Adipose tissue (tissue), 3 donors: ENCODE measurements at regions not wholly inside any gene's neighbourhood (a gene's known extent, or its start where the extent isn't known, plus 50 kb on each side); places are given as distances from the start of the nearest gene placed in this dataset.

Experiments
- H3K27ac ChIP-seq: one replicate; pipeline ENCODE4 v1.5.1; 2013; ENCODE audit warnings: low read depth, low read length
- WGBS, 3 donors: extraction: QIAGEN DNeasy Blood & Tissue Kit; methylation state at CpG; one replicate each; pipeline ENCODE4 v1.1.7; 2013; 5-methylcytosine and 5-hydroxymethylcytosine counted together
- donor health status: healthy with polysubstance abuse.
- donor health status: Bipolar disorder and iron deficiency.
- donor health status: healthy.

DNA sequence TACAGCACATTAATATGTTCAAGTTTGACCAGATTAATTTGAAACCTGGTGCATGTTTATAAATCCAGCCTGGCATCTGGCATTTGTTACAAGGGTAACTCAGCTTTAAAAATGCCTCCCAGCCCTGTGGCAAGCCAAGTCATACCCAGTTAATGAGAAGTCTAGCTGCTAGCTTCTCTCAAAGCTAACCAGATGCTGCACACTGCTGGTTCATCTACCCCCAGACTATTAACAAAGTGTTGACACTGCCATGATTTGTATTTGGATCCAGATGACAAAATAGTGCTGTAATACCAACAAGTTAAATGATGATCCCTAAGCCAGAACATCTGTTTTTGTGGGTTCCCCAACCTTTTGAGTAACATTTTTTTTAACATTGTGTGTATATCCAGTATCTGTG lies 573.7 kb upstream of the DAB2 start:
- H3K27ac ChIP-seq, result no peak overlapping the region

DNA sequence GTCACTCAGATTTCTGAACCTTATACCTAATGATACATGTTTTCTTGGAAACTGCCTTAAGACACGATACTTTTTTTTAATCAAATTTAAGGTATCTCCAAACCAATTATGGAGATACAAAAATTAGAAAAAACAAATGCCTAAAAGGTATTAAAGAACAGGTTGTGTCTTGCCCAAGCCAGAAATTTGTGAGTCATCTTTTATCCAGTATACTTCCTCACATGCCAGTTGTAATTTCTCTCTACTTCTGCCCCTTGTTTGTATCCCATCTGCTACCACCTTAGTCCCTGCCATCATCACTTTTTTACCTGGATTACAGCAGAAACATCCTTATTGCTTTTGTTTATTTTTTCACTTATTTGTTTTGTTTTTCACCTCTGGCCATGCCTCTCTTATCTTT lies 571.2 kb upstream of the DAB2 start:
- 79 to 93% (median 83%) methylated on average over 1 of the region's 1 CpG for WGBS, 3 donors
- H3K27ac ChIP-seq, result no peak overlapping the region

DNA sequence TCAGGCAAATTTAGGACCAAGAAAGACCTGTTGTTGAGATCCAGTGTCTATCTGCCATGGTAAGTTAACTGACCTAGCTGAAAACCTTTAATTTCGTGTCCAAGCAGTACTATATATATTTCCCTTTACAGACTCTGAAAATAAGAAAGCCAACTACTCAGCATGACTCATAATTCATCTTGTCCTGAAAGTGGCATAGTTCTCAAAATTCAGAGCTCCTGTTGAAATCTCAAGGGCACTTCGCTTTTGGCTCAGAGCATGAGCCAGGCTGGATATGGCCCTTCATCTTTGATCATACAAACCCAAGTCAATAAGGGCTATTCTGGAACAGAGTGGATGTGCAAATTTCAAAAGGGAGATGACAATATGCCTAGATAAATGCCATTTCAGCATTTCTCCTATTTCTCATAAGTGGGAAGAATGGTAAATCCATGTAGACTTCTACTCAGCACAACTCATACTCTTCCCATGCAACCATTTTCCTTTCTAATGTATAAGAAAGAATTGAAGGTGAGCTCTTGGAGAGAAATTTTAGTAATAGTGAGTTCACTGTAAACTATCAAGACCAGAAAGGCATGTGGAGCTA lies 567.9 kb upstream of the DAB2 start:
- no peak overlapping the region for H3K27ac ChIP-seq
- 81 to 88% (median 84%) methylated on average over 2 of the region's 2 CpGs for WGBS, 3 donors

DNA sequence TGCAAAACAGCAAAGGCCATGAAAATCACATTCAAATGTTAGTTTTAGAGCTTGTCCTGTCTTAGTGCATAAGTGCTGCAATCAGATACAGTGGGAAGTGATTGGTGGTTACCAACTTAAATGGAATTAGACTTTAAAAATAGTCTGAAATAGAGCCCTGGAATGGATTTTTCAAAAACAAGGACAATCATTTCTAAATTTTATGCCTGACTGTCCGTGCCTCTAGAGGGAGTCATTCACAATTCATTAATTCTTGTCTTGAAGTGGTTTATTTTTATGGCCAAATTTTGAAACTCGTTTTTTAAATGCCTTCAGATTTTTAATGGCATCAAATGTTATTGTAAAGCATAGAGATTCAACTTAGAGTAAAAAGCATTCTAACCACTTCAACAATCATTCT lies 561.8 kb upstream of the DAB2 start:
- no peak overlapping the region for H3K27ac ChIP-seq
- 62 to 88% (median 67%) methylated on average over 2 of the region's 2 CpGs for WGBS, 3 donors

DNA sequence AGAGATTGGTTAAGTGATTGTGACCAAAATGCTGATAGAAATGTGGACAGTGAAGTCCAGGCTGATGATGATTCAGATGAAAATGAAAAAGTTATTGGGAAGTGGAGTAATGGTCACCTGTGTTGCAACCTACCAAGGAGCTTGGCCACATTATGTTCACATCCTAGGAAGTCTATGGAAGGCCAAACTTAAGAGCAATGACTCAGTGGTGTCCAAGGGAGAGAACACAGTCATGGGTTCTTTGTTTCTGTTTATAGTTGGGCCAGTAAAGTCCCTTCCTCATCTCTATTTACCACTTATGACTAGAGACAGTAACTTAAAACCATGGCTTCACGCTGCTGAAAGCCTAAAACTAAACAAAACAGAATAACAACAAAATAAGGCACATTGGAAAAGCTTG lies 555.3 kb upstream of the DAB2 start:
- WGBS, 3 donors, result 89 to 95% (median 90%) methylated on average over 1 of the region's 1 CpG
- no peak overlapping the region for H3K27ac ChIP-seq

DNA sequence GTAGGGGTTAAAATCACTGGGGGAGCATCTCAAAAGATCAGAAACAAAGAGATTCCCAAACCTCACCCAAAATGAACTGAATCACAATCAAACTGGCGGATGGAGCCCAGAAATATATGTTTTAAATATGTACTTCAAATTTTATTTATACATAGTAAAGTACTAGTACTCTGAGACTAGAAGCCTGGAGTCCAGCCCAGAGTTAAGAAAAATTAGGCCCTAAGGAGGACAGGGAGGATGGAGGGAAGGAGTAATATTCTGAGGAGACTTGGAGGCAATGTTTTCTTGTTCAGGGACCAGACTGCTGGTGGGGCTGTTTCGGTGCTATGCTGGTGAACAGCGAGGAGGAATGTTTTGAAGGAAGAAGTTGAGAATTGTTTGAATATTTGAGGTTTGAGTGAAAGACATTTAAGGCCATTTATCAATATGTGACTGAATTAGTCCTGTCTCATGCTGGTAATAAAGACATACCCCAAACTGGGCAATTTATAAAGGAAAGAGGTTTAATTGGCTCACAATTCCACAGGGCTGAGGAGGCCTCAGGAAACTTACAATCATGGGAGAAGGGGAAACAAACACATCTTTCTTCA lies 552.4 kb upstream of the DAB2 start:
- 68 to 82% (median 77%) methylated on average over 3 of the region's 3 CpGs for WGBS, 3 donors
- H3K27ac ChIP-seq, result no peak overlapping the region

DNA sequence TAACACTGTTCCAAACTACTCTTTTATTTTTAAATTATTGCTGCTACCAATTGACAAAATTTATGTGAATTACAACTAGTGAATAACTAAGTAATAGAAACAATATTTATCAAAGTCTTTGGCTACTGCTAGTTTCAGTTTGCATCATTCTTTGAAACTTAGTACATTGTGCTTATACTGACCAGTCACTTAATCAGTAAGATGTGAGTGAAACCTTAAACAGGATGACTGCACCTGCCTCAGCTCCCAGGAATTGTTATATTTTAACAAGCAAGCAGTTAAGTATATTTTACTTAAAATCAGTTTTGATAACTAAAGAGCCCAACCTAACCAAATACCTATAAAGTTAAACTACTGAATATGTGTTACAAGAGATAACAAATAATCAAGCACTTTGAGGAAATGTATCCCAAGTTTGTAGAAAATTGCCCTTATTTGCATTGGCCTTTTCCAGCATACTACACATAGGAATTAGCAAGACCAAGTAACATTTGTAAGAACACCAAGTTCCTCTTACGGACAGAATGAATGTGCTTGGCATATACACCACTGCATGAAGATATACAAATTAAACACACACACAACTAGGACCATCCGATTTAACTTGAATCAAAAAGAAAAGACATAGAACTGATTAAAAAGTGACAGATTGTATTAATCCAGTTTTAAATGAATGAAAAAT lies 545.5 kb upstream of the DAB2 start:
- H3K27ac ChIP-seq, result no peak overlapping the region
- 33 to 94% (median 93%) methylated on average over 2 of the region's 2 CpGs for WGBS, 3 donors

DNA sequence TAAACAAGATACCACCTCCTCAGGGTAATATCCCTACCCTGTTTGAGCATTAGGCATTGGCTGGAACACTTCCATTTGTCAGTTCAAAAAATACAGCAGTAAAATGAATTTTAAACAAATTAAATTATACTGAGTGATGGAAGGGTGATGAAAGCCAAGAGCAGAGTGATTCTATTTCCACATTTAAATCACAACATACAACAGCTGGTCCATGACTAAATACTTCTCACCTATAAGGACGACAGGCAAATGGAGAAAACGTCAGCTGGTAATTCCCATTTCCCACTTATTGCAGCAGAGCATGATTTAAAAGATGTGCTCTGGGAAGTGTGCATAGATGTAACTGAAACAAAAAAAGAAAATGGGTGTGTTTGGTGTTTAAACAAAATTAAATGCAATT lies 543.6 kb upstream of the DAB2 start:
- WGBS, 3 donors, result 27 to 90% (median 79%) methylated on average over 2 of the region's 2 CpGs
- H3K27ac ChIP-seq, result no peak overlapping the region

DNA sequence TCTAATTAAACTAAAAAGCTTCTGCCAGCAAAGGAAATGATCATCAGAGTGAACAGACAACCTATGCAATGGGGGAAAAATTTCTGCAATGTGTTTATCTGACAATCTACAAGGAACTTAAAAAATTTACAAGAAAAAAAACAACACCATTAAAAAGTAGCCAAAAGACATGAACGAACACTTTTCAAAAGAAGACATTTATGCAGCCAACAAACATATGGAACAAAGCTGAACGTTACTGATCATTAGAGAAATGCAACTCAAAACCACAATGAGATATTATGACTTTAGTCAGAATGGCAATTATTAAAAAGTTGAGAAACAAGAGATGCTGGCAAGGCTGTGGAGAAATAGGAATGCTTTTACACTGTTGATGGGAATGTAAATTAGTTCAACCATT lies 530.4 kb upstream of the DAB2 start:
- no peak overlapping the region for H3K27ac ChIP-seq
- WGBS, 3 donors, result 59 to 90% (median 90%) methylated on average over 2 of the region's 2 CpGs

DNA sequence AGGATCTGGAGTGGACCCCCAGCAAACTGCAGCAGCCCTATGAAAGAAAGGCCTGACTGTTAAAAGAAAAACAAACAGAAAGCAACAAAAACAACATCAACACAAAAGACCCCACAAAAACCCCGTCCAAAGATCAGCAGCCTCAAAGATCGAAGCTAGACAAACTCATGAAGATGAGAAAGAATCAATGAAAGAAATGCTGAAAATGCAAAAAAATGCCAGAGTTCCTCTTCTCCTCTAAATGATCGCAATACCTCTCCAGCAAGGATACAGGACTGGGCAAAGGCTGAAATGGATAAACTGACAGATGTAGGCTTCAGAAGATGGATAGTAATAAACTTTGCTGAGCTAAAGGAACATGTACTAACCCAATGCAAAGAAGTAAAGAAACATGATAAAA lies 526.3 kb upstream of the DAB2 start:
- H3K27ac ChIP-seq, result no peak overlapping the region
- whole genome bisulfite sequencing, 3 donors, result 95 to 98% (median 96%) methylated on average over 3 of the region's 3 CpGs

DNA sequence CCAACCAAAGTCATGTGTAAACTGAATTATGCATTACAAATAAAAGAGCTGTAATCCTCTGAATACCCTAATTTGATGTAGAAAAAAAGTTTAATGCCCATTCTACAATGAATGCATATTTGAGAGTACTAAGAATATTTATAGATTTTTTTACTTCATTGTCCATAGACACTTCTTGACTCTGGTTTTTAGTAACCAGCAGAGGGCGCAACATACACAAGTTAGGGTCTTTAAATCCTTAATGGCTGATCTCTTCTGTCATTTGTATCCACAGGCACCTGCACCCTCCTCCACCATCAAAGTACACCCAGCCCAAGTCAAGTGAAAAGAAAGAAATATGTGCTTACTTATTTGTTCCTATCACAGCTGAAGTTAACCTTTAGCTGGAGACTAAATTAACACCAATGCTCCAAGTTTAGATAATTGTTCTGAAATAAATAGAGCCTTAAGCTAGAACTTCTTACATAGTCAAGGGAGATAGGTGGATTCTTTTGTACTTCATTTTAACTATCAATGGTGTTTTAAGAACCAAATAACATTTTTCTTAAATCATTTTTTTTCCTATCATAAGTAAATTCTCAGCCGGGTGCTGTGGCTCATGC lies 524.2 kb upstream of the DAB2 start:
- 33 to 49% (median 47%) methylated on average over 2 of the region's 2 CpGs for WGBS, 3 donors
- H3K27ac ChIP-seq, result no peak overlapping the region

DNA sequence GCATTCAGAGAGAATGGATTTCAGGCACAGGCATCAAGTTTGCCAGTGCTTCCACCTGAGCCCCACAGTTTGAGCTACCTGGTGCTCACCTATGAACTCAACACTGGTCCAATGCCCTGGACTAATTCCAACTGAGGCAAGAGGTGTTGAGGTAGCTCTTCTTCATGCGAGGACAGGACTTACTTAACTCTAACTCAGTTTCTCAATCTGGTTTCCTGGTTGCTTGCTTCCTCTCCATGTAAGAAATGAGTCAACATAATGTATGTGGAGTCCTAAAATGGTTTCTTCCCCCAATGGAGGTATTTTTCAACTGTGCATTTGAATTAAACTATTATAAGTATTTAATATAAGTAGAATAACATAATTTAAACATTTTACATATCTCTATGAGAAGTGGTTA lies 523.6 kb upstream of the DAB2 start:
- no peak overlapping the region for H3K27ac ChIP-seq
- 66 to 93% (median 85%) methylated on average over 1 of the region's 1 CpG for WGBS, 3 donors

DNA sequence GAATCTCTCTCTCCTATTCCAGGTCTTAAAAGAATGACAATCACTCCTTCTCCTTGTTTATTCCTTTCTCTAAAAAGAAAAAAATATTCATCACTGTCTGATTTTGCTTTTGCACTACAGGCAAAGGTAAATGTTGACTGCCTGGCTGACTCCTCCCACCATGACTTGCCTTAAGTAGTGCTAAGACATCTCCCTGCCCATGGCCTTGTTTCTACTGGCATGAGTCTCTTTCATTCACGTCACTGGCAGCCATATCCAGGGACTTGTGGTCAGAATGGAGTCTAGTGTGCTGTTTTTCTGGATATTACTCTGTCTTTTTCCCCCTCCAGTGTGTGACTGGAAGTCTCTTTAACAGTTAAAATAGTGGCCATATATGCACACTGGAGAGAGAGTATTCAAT lies 522.9 kb upstream of the DAB2 start:
- WGBS, 3 donors, result 43 to 60% (median 57%) methylated on average over 1 of the region's 1 CpG
- no peak overlapping the region for H3K27ac ChIP-seq

DNA sequence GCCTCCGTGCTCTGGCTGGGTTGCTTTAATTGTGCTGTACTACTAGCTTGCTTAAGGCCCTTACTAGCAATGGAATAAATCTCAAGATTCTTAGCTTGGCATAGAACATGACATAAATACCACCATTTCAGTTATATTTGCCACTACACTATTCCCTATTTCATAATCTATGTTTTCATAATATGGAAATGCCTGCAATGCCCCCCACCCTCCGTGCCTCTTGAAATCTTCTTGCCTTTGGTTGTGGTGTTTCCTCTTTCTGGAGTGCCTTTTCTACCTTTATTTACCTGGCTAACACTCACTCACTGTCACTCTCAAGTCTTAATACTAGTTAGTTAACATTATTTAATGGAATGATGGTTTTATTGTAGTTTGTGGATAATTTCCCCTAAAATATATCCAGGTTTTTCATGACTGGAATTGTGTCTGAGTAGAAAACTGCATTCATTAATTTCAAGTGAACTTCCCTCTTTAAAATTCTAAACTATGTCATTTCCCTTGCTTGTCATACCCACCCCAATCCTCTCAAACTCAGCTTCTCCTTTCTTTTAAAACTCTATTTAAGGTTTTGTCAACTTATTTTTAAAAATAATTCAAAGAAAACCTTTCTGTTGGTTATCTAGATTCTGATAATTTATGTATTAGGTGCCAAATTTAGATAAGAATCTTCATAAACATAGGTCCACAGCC lies 521.7 kb upstream of the DAB2 start:
- H3K27ac ChIP-seq, result no peak overlapping the region
- WGBS, 3 donors, result 68 to 89% (median 73%) methylated on average over 2 of the region's 2 CpGs

DNA sequence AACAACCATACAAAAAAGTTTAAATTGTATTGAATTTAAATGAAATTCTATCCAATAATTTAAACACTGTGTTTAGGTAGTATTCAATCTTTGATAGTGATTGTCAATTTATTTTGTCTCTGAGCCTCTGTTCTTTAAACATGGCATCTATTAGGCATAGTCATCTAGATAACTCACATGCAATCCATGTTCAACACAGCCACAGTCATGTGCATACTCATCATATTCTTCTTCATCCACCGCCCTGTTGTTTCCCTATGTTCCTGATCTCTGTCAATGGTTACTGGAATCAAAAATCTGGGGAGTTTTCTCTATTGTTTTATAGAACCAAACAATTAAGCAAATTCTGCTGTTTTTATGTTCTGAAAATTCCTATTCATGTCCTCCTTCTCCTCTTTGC lies 521.1 kb upstream of the DAB2 start:
- WGBS, 3 donors, result 88 to 96% (median 92%) methylated on average over 1 of the region's 1 CpG
- H3K27ac ChIP-seq, result no peak overlapping the region

DNA sequence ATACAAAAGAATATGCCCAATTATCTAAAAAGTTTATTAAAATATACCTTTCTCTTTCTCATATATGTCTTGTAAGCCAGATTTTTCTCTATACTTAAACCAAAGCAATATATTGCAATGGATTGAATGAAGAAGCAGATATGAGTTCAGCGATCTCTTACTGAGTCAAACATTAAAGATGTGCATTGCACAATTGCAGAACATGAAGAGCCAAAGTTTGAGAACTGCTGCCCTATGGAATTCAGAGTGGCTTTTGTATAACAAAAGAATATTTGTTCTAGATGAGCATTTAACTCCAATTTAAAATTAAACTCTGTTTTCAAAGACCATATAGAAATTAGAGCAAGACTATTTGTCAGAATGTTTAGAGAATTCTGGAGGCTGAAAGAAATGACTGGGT lies 519.0 kb upstream of the DAB2 start:
- no peak overlapping the region for H3K27ac ChIP-seq
- WGBS, 3 donors, result 82 to 98% (median 91%) methylated on average over 1 of the region's 1 CpG

DNA sequence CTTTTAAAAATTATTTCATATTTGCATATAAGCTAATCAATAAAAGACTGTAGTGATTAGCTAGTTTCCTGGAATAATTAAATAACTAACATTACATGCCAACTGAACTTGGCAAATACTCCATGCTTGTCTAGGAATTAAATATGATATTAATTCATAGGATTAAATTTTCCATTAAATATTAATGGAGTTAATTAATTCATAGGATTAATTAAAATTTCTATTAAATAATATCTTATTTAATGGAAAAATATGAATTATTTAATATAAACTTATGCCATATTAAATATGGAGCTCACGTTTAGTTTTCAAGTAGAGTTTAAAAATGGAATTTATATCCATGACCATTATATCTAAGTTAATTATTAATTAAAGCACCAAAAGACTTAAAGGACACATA lies 517.8 kb upstream of the DAB2 start:
- H3K27ac ChIP-seq, result no peak overlapping the region
- WGBS, 3 donors, result 66 to 95% (median 84%) methylated on average over 1 of the region's 1 CpG

DNA sequence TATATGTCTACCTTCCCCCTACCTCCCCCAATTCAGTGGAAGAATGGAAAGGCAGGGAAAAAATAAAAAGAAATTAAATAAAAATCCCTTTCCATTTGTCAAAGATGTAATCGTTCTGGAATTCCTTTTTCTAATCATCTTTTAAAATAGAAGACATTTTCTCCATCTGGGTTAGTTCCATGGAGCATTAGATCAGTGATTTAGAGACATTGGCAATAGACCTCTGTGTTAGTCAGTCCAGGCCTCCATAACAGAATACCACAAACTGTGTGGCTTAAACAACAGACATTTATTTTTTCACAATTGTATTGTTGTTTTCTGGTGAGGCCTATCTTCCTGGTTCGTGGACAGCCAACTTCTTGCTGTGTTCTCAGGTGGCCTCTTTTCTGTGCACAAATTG lies 516.6 kb upstream of the DAB2 start:
- WGBS, 3 donors, result 59 to 65% (median 61%) methylated on average over 2 of the region's 2 CpGs
- no peak overlapping the region for H3K27ac ChIP-seq

DNA sequence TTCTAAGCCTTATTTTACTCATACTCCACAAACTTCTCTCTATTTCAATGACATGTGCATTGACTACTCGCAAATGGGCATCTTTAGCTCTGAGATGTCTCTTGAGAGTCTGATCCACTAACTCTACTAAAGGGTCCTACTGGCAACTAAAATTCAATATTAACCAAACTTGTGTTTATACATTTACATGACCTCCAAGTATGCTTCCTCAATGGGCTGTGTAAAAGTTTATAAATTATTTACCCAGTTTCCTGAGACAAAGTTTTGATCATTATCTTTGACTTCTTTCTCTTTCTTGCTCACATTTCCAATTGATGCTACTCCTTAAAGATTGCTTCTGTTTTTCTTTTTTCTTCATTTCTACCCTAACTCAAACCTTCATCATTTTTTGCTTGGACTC lies 510.1 kb upstream of the DAB2 start:
- WGBS, 3 donors, result 95 to 96% (median 96%) methylated on average over 1 of the region's 1 CpG
- H3K27ac ChIP-seq, result no peak overlapping the region
